ENCODE measurements at regions not wholly inside any gene's neighbourhood (a gene's known extent, or its start where the extent isn't known, plus 50 kb on each side); places are given as distances from the start of the nearest gene placed in this dataset.

DNA sequence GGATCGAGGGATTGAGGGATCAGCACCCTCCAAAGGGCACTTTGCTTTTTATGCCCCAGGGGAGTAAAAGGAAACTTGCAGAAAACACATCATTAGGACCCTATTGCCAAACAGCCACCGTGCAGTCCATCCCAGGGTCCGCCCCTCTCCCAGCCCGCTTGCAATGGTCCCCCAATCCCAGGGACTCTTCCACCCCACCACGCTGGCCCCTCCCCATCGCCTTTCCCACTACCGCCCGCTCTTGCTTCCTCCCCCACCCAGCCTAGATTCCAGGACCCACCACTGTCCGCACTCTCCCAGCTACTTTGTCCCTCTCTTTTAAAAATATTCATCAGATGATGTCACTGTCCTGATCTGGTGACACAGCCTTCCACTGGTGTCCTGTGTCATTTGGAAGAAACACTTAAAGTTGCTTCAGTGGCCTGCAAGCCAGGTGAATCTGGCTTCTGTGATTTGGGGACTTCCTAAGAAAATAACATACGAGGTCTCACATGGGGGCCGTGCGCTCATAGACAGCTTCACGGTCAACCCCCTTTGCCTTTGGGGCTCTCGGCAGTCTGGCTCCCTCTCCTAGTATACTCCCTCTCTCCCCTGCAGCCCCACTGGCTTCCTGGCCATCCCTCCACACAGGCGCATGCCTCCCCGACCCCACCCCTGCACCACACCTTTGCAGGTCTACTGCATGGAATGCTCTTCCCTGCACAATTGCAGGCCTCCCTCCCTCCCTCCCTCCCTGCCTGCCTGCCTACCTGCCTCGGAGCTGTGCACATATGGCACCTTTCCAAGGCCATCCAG is 127.9 kb downstream of the RBFOX3 start:
- intact Hi-C loops (cut with micrococcal nuclease): no loop called here
- no peaks in the 10 kb centered on the region for H3K79me2 ChIP-seq (ENCODE audit: insufficient read depth, low read length)
- H3K36me3 ChIP-seq (ENCODE audit: control insufficient read depth in 1 of 2, insufficient read depth in 2 of 2, low read length in 2 of 2): no peaks in the 10 kb centered on the region
- no peaks in the 10 kb centered on the region for H3K9me2 ChIP-seq (ENCODE audit: insufficient read depth)
- no peak for ATAC-seq
- no peak overlapping the region for H3K27ac ChIP-seq (ENCODE audit: low read depth, low read length)
- ChIA-PET CTCF (no interaction called here), RAD21 (ENCODE audit: low non-redundant PET in 1 of 2, low total read pairs in 2 of 2, uncharacterized antibody in 2 of 2, unreplicated experiment in 2 of 2) (no interaction called here), POLR2A (no interaction called here)
- H3K4me2 ChIP-seq (ENCODE audit: low read length): no peak overlapping the region
- H3K27me3 ChIP-seq (ENCODE audit: insufficient read depth, low read length): peaks cover 59% of the 10 kb centered on the region
- no peaks in the 10 kb centered on the region for H3K4me1 ChIP-seq (ENCODE audit: control insufficient read depth in 1 of 2, insufficient read depth in 2 of 2, low read length in 2 of 2)
- H3K9ac ChIP-seq (ENCODE audit: low read length): no peak overlapping the region
- DNase-seq (ENCODE audit: low read depth, low spot score): no peak
- no peaks in the 10 kb centered on the region for H4K20me1 ChIP-seq (ENCODE audit: insufficient read depth)
- no TSS peak for BruUV-seq (replicated peaks)
- no peak overlapping the region for H3K4me3 ChIP-seq (replicated peaks in 1 of 2; ENCODE audit: low read depth in 1 of 2, low read length in 2 of 2)
- no peak for TF ChIP-seq SRF (IDR thresholded peaks at IDR 0.05; ENCODE audit: low read depth)
- TF ChIP-seq POLR2AphosphoS5 (IDR thresholded peaks at IDR 0.05; ENCODE audit: low read depth, low read length): no peak
- TF ChIP-seq JUND (IDR thresholded peaks at IDR 0.05): no peak
- TF ChIP-seq, protein P1, sequence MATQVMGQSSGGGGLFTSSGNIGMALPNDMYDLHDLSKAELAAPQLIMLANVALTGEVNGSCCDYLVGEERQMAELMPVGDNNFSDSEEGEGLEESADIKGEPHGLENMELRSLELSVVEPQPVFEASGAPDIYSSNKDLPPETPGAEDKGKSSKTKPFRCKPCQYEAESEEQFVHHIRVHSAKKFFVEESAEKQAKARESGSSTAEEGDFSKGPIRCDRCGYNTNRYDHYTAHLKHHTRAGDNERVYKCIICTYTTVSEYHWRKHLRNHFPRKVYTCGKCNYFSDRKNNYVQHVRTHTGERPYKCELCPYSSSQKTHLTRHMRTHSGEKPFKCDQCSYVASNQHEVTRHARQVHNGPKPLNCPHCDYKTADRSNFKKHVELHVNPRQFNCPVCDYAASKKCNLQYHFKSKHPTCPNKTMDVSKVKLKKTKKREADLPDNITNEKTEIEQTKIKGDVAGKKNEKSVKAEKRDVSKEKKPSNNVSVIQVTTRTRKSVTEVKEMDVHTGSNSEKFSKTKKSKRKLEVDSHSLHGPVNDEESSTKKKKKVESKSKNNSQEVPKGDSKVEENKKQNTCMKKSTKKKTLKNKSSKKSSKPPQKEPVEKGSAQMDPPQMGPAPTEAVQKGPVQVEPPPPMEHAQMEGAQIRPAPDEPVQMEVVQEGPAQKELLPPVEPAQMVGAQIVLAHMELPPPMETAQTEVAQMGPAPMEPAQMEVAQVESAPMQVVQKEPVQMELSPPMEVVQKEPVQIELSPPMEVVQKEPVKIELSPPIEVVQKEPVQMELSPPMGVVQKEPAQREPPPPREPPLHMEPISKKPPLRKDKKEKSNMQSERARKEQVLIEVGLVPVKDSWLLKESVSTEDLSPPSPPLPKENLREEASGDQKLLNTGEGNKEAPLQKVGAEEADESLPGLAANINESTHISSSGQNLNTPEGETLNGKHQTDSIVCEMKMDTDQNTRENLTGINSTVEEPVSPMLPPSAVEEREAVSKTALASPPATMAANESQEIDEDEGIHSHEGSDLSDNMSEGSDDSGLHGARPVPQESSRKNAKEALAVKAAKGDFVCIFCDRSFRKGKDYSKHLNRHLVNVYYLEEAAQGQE (IDR thresholded peaks at IDR 0.05; ENCODE audit: low read depth): no peak
- no peak for TF ChIP-seq CBX3 (IDR thresholded peaks at IDR 0.05; ENCODE audit: low read depth)
- TF ChIP-seq, protein P2, sequence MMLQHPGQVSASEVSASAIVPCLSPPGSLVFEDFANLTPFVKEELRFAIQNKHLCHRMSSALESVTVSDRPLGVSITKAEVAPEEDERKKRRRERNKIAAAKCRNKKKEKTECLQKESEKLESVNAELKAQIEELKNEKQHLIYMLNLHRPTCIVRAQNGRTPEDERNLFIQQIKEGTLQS (IDR thresholded peaks at IDR 0.05): no peak
- no peak for TF ChIP-seq SIN3A (IDR thresholded peaks at IDR 0.05; ENCODE audit: low read depth)
- no peak for TF ChIP-seq EGR1 (IDR thresholded peaks at IDR 0.05; ENCODE audit: low read depth)
- no peak for TF ChIP-seq MAX (IDR thresholded peaks at IDR 0.05)
- TF ChIP-seq EZH2 (IDR thresholded peaks at IDR 0.05): no peak
- TF ChIP-seq EZH2phosphoT487 (IDR thresholded peaks at IDR 0.05; ENCODE audit: borderline replicate concordance): no peak
- TF ChIP-seq SP1 (IDR thresholded peaks at IDR 0.05; ENCODE audit: low read depth): no peak
- no peak for TF ChIP-seq FOSL1 (IDR thresholded peaks at IDR 0.05; ENCODE audit: low read depth)
- no peak for TF ChIP-seq YY1 (IDR thresholded peaks at IDR 0.05; ENCODE audit: extremely low read depth, insufficient replicate concordance, low read depth, low read length)
- no peak for TF ChIP-seq CEBPB (IDR thresholded peaks at IDR 0.05; ENCODE audit: low read depth)
- no peak overlapping the region for H2AFZ ChIP-seq (ENCODE audit: low read depth, low read length, poor library complexity, severe bottlenecking)
- no peaks in the 10 kb centered on the region for H3K9me3 ChIP-seq (ENCODE audit: control insufficient read depth in 1 of 2, insufficient read depth in 1 of 2, low read depth in 1 of 2, low read length in 2 of 2)
